Suprapubic skin (tissue), 4 donors: ENCODE measurements at regions not wholly inside any gene's neighbourhood (a gene's known extent, or its start where the extent isn't known, plus 50 kb on each side); places are given as distances from the start of the nearest gene placed in this dataset.

Source experiments
- EP300 ChIP-seq: sonication (generic); formaldehyde crosslinking; IDR thresholded peaks from one replicate; pipeline ENCODE4 v1.6.1; 2017; ENCODE audit warnings: antibody characterized with exemption
- POLR2A ChIP-seq, 2 donors: fragments of 450-650 bp; IDR thresholded peaks; one replicate each; pipeline ENCODE4 v1.6.1; 2017; ENCODE audit warnings: antibody characterized with exemption in 2 of 2, mild to moderate bottlenecking in 2 of 2, moderate library complexity in 2 of 2
- POLR2AphosphoS5 ChIP-seq, 3 donors: sonication (generic); formaldehyde crosslinking; IDR thresholded peaks; one replicate each; pipeline ENCODE4 v1.6.1; 2017; ENCODE audit warnings: antibody characterized with exemption in 3 of 3
- TF ChIP-seq, protein P1 (sequence below), 2 donors: fragments of 200-600 bp in 1 of 2; fragments of 450-650 bp in 1 of 2; sonication (generic) in 1 of 2; IDR thresholded peaks; one replicate each; pipeline ENCODE4 v1.5.1; 2016 to 2019; ENCODE audit warnings: antibody characterized with exemption in 2 of 2, mild to moderate bottlenecking in 1 of 2, moderate library complexity in 1 of 2

DNA sequence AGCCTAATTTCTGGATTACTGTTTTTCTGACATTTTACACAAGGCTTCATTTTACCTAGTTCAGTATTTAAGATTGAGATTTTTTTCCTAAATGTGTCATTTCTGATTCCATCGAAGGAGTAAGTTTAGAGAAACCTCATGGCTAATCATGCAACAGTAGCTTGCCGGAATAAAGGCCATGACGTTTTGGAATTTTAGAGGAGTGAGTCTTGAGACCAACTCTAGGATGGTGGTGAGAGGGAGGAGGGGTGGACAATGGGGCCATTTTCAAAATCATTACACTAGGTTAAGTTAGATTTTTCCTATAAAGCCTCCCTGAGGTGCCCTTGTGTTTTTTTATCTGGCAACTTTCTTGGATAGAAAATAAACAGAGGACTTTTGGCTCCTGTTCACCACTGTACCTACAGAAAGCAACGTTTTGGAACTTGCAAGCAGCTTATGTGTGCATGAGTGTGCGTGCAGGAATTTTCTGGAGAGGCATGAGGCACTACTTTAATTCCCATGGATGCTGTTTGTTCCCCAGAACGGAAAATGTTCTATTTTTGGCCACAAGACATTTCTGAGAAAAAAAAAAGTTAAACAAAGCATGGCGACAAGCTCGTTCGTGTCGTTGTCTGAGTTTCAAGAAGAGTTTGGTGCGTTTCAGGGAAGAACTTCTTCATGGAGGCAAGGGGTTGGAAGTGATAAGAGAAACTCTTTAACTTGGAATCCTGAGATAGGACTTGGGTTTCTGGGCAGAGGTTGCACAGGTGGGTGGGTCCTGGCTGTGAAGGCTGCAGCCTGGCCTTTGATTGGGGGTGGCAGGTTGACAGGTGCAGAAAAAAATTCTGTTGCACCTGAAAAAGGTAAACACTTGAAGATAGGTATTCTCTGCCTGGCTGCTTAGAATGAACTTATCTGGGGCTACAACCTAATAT is 178.1 kb downstream of the PTEN start:
- no peak for TF ChIP-seq POLR2A (IDR thresholded peaks at IDR 0.05)
- TF ChIP-seq, protein P1, sequence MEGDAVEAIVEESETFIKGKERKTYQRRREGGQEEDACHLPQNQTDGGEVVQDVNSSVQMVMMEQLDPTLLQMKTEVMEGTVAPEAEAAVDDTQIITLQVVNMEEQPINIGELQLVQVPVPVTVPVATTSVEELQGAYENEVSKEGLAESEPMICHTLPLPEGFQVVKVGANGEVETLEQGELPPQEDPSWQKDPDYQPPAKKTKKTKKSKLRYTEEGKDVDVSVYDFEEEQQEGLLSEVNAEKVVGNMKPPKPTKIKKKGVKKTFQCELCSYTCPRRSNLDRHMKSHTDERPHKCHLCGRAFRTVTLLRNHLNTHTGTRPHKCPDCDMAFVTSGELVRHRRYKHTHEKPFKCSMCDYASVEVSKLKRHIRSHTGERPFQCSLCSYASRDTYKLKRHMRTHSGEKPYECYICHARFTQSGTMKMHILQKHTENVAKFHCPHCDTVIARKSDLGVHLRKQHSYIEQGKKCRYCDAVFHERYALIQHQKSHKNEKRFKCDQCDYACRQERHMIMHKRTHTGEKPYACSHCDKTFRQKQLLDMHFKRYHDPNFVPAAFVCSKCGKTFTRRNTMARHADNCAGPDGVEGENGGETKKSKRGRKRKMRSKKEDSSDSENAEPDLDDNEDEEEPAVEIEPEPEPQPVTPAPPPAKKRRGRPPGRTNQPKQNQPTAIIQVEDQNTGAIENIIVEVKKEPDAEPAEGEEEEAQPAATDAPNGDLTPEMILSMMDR (IDR thresholded peaks at IDR 0.05) = no peak
- TF ChIP-seq POLR2AphosphoS5 (IDR thresholded peaks at IDR 0.05) = no peak
- no peak for TF ChIP-seq EP300
